MM.1S (cell line): ENCODE measurements at regions not wholly inside any gene's neighbourhood (a gene's known extent, or its start where the extent isn't known, plus 50 kb on each side); places are given as distances from the start of the nearest gene placed in this dataset.

Experiments used
- CTCF ChIP-seq: fragments of 300-600 bp; sonication (generic); IDR thresholded peaks from 2 replicates; pipeline ENCODE4 v1.5.1; 2016; ENCODE audit warnings: antibody characterized with exemption, low read length, mixed read lengths
- EZH2 ChIP-seq: fragments of 300-600 bp; sonication (generic); optimal IDR thresholded peaks from 2 replicates; pipeline ENCODE3; 2017; ENCODE audit warnings: low read depth, mild to moderate bottlenecking, antibody characterized with exemption, low read length, mixed read lengths
- EZH2phosphoT487 ChIP-seq: fragments of 300-600 bp; sonication (generic); IDR thresholded peaks from 2 replicates; pipeline ENCODE4 v1.6.1; 2018; ENCODE audit warnings: antibody characterized with exemption, low read length

- no peak for TF ChIP-seq CTCF
- TF ChIP-seq EZH2, result no peak
- no peak for TF ChIP-seq EZH2phosphoT487
Observed at GRCh38 chr14:98069712-98070171, 1202.3 kb downstream of the BCL11B start.
